ENCODE measurements at regions not wholly inside any gene's neighbourhood (a gene's known extent, or its start where the extent isn't known, plus 50 kb on each side); places are given as distances from the start of the nearest gene placed in this dataset.

DNA sequence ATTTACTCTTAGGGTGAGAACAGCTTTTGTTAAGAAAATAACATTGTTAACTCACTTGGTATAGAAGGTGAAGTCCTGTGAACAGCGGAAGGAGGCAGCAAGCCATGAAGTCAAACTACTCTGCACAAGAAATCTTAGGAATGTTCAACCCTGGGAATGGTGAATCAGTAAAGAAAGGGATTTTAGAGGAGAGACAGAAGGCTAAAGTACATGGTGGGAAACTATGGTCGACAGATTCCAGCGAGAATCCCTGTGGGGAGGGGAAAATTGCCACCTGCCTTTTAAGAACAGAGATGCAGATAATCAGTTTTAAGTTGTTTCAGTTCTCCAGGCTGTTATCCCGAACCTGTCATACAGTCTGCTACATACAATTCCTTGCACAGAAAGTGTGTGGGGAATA is 63.2 kb upstream of the PTPRR start:
- intact Hi-C loops (cut with DNase I): no loop called here
- no peak for TF ChIP-seq CTCF (IDR thresholded peaks at IDR 0.05)
- no peak for TF ChIP-seq EP300 (IDR thresholded peaks at IDR 0.05)
- no peak for TF ChIP-seq POLR2A (IDR thresholded peaks at IDR 0.05; ENCODE audit: low read depth)
- TF ChIP-seq POLR2AphosphoS5 (IDR thresholded peaks at IDR 0.05): no peak
- no peak overlapping the region for H3K4me3 ChIP-seq
- H3K27me3 ChIP-seq: no peaks in the 10 kb centered on the region
- no peaks in the 10 kb centered on the region for H3K36me3 ChIP-seq
- no peak overlapping the region for H3K27ac ChIP-seq (replicated peaks in 1 of 4)
- no peak for DNase-seq (ENCODE audit: extremely low spot score)
- 74% methylated on average over 4 of the region's 4 CpGs for WGBS
- H3K4me1 ChIP-seq: no peaks in the 10 kb centered on the region
- no peaks in the 10 kb centered on the region for H3K9me3 ChIP-seq

DNA sequence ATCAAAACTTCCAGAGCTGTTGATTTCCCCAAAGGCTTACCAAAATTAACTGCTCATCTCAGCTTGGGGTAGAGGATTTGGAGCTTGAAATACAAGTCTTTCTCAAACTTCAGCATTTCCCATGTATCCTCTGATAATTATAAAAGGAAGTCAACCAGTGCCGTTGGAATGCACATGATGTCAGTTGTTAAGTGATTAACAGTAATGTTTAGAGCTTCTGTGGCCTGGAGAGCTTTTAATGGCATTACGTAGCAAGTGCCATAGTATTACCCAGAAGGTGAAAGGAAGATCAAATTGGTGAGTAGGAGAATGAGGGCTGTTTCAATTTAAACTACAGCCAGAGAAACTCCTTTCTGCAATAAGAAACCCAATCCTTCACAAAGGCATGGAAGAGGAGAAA is 62.5 kb upstream of the PTPRR start:
- TF ChIP-seq EP300 (IDR thresholded peaks at IDR 0.05) (no peak), POLR2AphosphoS5 (IDR thresholded peaks at IDR 0.05) (no peak), POLR2A (IDR thresholded peaks at IDR 0.05; ENCODE audit: low read depth) (no peak), CTCF (IDR thresholded peaks at IDR 0.05) (no peak)
- intact Hi-C loops (cut with DNase I): no loop called here
- no peak for DNase-seq (ENCODE audit: extremely low spot score)
- Histone ChIP-seq H3K27me3 (no peaks in the 10 kb centered on the region), H3K27ac (replicated peaks in 1 of 4) (no peak overlapping the region), H3K36me3 (no peaks in the 10 kb centered on the region), H3K4me1 (no peaks in the 10 kb centered on the region), H3K4me3 (no peak overlapping the region), H3K9me3 (no peaks in the 10 kb centered on the region)
- 49% methylated on average over 2 of the region's 2 CpGs for WGBS

DNA sequence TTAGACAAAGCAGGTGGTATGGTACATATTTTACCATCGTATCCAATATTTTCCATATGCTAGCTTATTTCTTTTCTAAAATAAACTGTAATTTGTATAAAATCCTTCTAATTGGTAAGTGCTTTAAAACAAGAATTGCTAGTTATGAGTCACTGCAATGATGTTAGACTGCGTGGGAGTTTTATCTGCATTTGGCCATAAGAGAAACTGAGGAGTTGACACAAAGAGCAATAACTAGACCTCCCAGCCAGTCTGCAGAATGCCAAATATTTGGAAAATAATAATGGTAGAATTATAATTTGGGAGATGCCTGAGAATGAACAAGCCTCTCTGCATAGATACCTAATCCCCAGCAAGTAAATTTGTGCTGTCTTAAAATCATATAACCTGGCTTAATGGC is 61.7 kb upstream of the PTPRR start:
- WGBS: 73% methylated on average over 2 of the region's 2 CpGs
- no peaks in the 10 kb centered on the region for H3K27me3 ChIP-seq
- no peaks in the 10 kb centered on the region for H3K36me3 ChIP-seq
- DNase-seq (ENCODE audit: extremely low spot score): no peak
- TF ChIP-seq POLR2AphosphoS5 (IDR thresholded peaks at IDR 0.05) (no peak), EP300 (IDR thresholded peaks at IDR 0.05) (no peak), POLR2A (IDR thresholded peaks at IDR 0.05; ENCODE audit: low read depth) (no peak), CTCF (IDR thresholded peaks at IDR 0.05) (no peak)
- no peak overlapping the region for H3K27ac ChIP-seq (replicated peaks in 1 of 4)
- no peaks in the 10 kb centered on the region for H3K9me3 ChIP-seq
- intact Hi-C loops (cut with DNase I): no loop called here
- no peak overlapping the region for H3K4me3 ChIP-seq
- no peaks in the 10 kb centered on the region for H3K4me1 ChIP-seq

- H3K4me1 ChIP-seq: no peaks in the 10 kb centered on the region
- no peak for DNase-seq (ENCODE audit: extremely low spot score)
- no peaks in the 10 kb centered on the region for H3K27me3 ChIP-seq
- H3K9me3 ChIP-seq: no peaks in the 10 kb centered on the region
- no peak for TF ChIP-seq CTCF (IDR thresholded peaks at IDR 0.05)
- no peak for TF ChIP-seq POLR2AphosphoS5 (IDR thresholded peaks at IDR 0.05)
- TF ChIP-seq POLR2A (IDR thresholded peaks at IDR 0.05; ENCODE audit: low read depth): no peak
- TF ChIP-seq EP300 (IDR thresholded peaks at IDR 0.05): no peak
- intact Hi-C loops (cut with DNase I): no loop called here
- H3K27ac ChIP-seq (replicated peaks in 1 of 4): no peak overlapping the region
- WGBS: 71% methylated on average over 3 of the region's 3 CpGs
- no peak overlapping the region for H3K4me3 ChIP-seq
- no peaks in the 10 kb centered on the region for H3K36me3 ChIP-seq
Measured at GRCh38 chr12:70971001-70971794, 50.7 kb upstream of the PTPRR start.

Measured in esophagus muscularis mucosa (tissue), 4 donors.